Mesendoderm (in vitro differentiated cells): ENCODE measurements at regions not wholly inside any gene's neighbourhood (a gene's known extent, or its start where the extent isn't known, plus 50 kb on each side); places are given as distances from the start of the nearest gene placed in this dataset.

Experiments used
- DNase-seq: peaks from one replicate; pipeline ENCODE4 v3.0.0; 2013
- H2AK5ac ChIP-seq: 2 replicates; pipeline ENCODE4 v1.6.1; 2013; ENCODE audit warnings: low read length, inconsistent platforms
- H2BK120ac ChIP-seq: 2 replicates; pipeline ENCODE4 v1.6.1; 2013; ENCODE audit warnings: low read depth, mild to moderate bottlenecking, low read length, moderate library complexity, mixed read lengths
- H2BK15ac ChIP-seq: replicated peaks from 2 replicates; pipeline ENCODE4 v1.6.1; 2013; ENCODE audit warnings: low read depth, mild to moderate bottlenecking, moderate library complexity
- H2BK5ac ChIP-seq: 2 replicates; pipeline ENCODE4 v1.6.1; 2013; ENCODE audit warnings: low read length, inconsistent platforms
- H3K18ac ChIP-seq: 2 replicates; pipeline ENCODE4 v1.6.1; 2013; ENCODE audit warnings: mild to moderate bottlenecking, low read length, mixed read lengths
- H3K23ac ChIP-seq: one replicate; pipeline ENCODE4 v1.6.1; 2013; ENCODE audit warnings: low read length
- H3K27ac ChIP-seq: 2 replicates; pipeline ENCODE4 v1.5.1; 2013; ENCODE audit warnings: low read depth, mild to moderate bottlenecking, inconsistent platforms, low read length, moderate library complexity
- H3K27me3 ChIP-seq: 2 replicates; pipeline ENCODE4 v1.6.1; 2013; ENCODE audit warnings: low read length, control low read depth, mild to moderate bottlenecking, inconsistent platforms; ENCODE audit not compliant: insufficient read depth, poor library complexity
- H3K36me3 ChIP-seq: 2 replicates; pipeline ENCODE4 v1.6.1; 2013; ENCODE audit warnings: low read length, inconsistent platforms; ENCODE audit not compliant: control insufficient read depth, insufficient read depth
- H3K4ac ChIP-seq: one replicate; pipeline ENCODE4 v1.6.1; 2013; ENCODE audit warnings: low read depth, mild to moderate bottlenecking, low read length, moderate library complexity
- H3K4me1 ChIP-seq: 2 replicates; pipeline ENCODE4 v1.6.1; 2013; ENCODE audit warnings: low read depth, low read length, inconsistent platforms; ENCODE audit not compliant: control insufficient read depth
- H3K4me2 ChIP-seq: 2 replicates; pipeline ENCODE4 v1.6.1; 2013; ENCODE audit warnings: low read length
- H3K4me3 ChIP-seq: 2 replicates; pipeline ENCODE4 v1.5.1; 2013; ENCODE audit warnings: mild to moderate bottlenecking, low read length
- H3K56ac ChIP-seq: one replicate; pipeline ENCODE4 v1.6.1; 2013; ENCODE audit warnings: low read length
- H3K79me1 ChIP-seq: 2 replicates; pipeline ENCODE4 v1.6.1; 2013; ENCODE audit warnings: low read length, inconsistent platforms
- H3K79me2 ChIP-seq: 2 replicates; pipeline ENCODE4 v1.6.1; 2013; ENCODE audit warnings: mild to moderate bottlenecking, low read length; ENCODE audit not compliant: control insufficient read depth, insufficient read depth
- H3K9ac ChIP-seq: 2 replicates; pipeline ENCODE4 v1.6.1; 2013; ENCODE audit warnings: low read length, inconsistent platforms
- H4K5ac ChIP-seq: one replicate; pipeline ENCODE4 v1.6.1; 2013; ENCODE audit warnings: low read length
- H4K8ac ChIP-seq: one replicate; pipeline ENCODE4 v1.6.1; 2013; ENCODE audit warnings: low read depth, mild to moderate bottlenecking, control low read depth, low read length, moderate library complexity
- WGBS: extraction: QIAGEN DNeasy Blood & Tissue Kit; methylation state at CpG from one replicate; pipeline ENCODE4 v1.1.7; 2013; ENCODE audit warnings: low lambda C conversion rate, missing lambda C conversion rate; ENCODE audit not compliant: insufficient coverage; ENCODE audit errors: extremely low coverage; 5-methylcytosine and 5-hydroxymethylcytosine counted together

- Histone ChIP-seq H3K79me1 (no peaks in the 10 kb centered on the region), H3K27me3 (no peaks in the 10 kb centered on the region), H2BK120ac (no peak overlapping the region), H4K5ac (no peak overlapping the region), H2AK5ac (no peak overlapping the region), H4K8ac (no peak overlapping the region), H2BK15ac (no peak overlapping the region), H3K9ac (no peak overlapping the region), H3K4me2 (no peak overlapping the region), H3K4ac (no peak overlapping the region), H3K4me3 (no peak overlapping the region), H3K56ac (no peak overlapping the region), H3K18ac (no peak overlapping the region), H2BK5ac (no peak overlapping the region), H3K27ac (no peak overlapping the region), H3K23ac (no peak overlapping the region), H3K79me2 (no peaks in the 10 kb centered on the region), H3K36me3 (no peaks in the 10 kb centered on the region), H3K4me1 (no peaks in the 10 kb centered on the region)
- DNase-seq = no peak
- WGBS = no CpG with 5 or more reads among the region's 4 CpGs
Measured at GRCh38 chr10:76667408-76668370, 969.9 kb downstream of the KCNMA1 start.

GRCh38 chr10:76666891-76667290, 970.7 kb downstream of the KCNMA1 start:
- H3K4me1 ChIP-seq = no peaks in the 10 kb centered on the region
- H3K4me2 ChIP-seq = no peak overlapping the region
- no peak overlapping the region for H3K23ac ChIP-seq
- no peak overlapping the region for H2AK5ac ChIP-seq
- no peak overlapping the region for H2BK15ac ChIP-seq
- no peak overlapping the region for H3K27ac ChIP-seq
- H2BK120ac ChIP-seq = no peak overlapping the region
- H3K9ac ChIP-seq = no peak overlapping the region
- H3K4me3 ChIP-seq = no peak overlapping the region
- H3K79me2 ChIP-seq = no peaks in the 10 kb centered on the region
- H3K4ac ChIP-seq = no peak overlapping the region
- H3K27me3 ChIP-seq = no peaks in the 10 kb centered on the region
- no peak for DNase-seq
- no peaks in the 10 kb centered on the region for H3K36me3 ChIP-seq
- no peak overlapping the region for H3K56ac ChIP-seq
- H2BK5ac ChIP-seq = no peak overlapping the region
- H4K5ac ChIP-seq = no peak overlapping the region
- no peak overlapping the region for H3K18ac ChIP-seq
- no peak overlapping the region for H4K8ac ChIP-seq
- WGBS = no CpG with 5 or more reads among the region's 1 CpG
- no peaks in the 10 kb centered on the region for H3K79me1 ChIP-seq

GRCh38 chr10:76665029-76665428, 972.6 kb downstream of the KCNMA1 start:
- Histone ChIP-seq H3K27me3 (no peaks in the 10 kb centered on the region), H3K27ac (no peak overlapping the region)
- DNase-seq = no peak

GRCh38 chr10:76657337-76658012, 980.1 kb downstream of the KCNMA1 start:
- Histone ChIP-seq H3K4ac (no peak overlapping the region), H3K4me3 (no peak overlapping the region), H2AK5ac (no peak overlapping the region), H3K18ac (no peak overlapping the region), H3K23ac (no peak overlapping the region), H3K4me2 (no peak overlapping the region), H3K79me1 (no peaks in the 10 kb centered on the region), H4K5ac (no peak overlapping the region), H2BK5ac (no peak overlapping the region), H3K4me1 (no peaks in the 10 kb centered on the region), H3K79me2 (no peaks in the 10 kb centered on the region), H3K27ac (no peak overlapping the region), H2BK15ac (no peak overlapping the region), H3K9ac (no peak overlapping the region), H4K8ac (no peak overlapping the region), H3K36me3 (no peaks in the 10 kb centered on the region), H3K27me3 (no peaks in the 10 kb centered on the region), H2BK120ac (no peak overlapping the region), H3K56ac (no peak overlapping the region)
- DNase-seq = no peak

More at GRCh38 chr10:76665029-76665428, 972.6 kb downstream of the KCNMA1 start:
- Histone ChIP-seq H3K4ac (no peak overlapping the region), H2BK120ac (no peak overlapping the region), H3K56ac (no peak overlapping the region), H3K4me1 (no peaks in the 10 kb centered on the region), H4K8ac (no peak overlapping the region), H4K5ac (no peak overlapping the region), H2AK5ac (no peak overlapping the region), H2BK15ac (no peak overlapping the region), H3K23ac (no peak overlapping the region), H3K9ac (no peak overlapping the region), H3K79me2 (no peaks in the 10 kb centered on the region), H2BK5ac (no peak overlapping the region), H3K4me3 (no peak overlapping the region), H3K4me2 (no peak overlapping the region), H3K18ac (no peak overlapping the region), H3K79me1 (no peaks in the 10 kb centered on the region), H3K36me3 (no peaks in the 10 kb centered on the region)
- no CpG with 5 or more reads among the region's 4 CpGs for WGBS

DNA sequence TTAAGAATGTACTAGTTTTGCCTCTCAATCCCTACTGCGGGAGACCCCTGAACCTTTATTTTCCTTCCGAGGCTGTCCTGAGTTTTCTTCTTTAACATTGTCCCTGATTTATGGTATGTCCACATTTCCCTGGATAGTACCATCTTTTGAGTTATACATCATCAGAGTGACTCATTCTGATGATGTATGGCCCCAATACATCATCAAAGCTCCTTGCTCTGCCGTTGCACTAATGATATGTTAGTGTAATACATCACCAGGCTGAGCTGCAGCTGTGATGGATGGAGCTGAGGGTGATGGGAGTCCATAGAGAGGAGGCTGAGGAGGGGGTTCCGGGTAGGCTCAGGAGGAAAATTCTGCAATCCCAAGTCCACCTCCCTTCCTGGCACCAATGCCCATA, 986.5 kb downstream of the KCNMA1 start:
- no peak overlapping the region for H3K56ac ChIP-seq
- H3K27ac ChIP-seq = no peak overlapping the region
- H2BK120ac ChIP-seq = no peak overlapping the region
- H3K4me3 ChIP-seq = no peak overlapping the region
- no peak overlapping the region for H3K9ac ChIP-seq
- H4K8ac ChIP-seq = no peak overlapping the region
- WGBS = no CpG with 5 or more reads among the region's 4 CpGs
- H3K27me3 ChIP-seq = no peaks in the 10 kb centered on the region
- no peak overlapping the region for H2BK15ac ChIP-seq
- H3K4me1 ChIP-seq = no peaks in the 10 kb centered on the region
- no peak overlapping the region for H3K4me2 ChIP-seq
- H3K4ac ChIP-seq = no peak overlapping the region
- no peak for DNase-seq
- no peak overlapping the region for H3K23ac ChIP-seq
- H4K5ac ChIP-seq = no peak overlapping the region
- no peak overlapping the region for H3K18ac ChIP-seq
- H3K36me3 ChIP-seq = no peaks in the 10 kb centered on the region
- H2BK5ac ChIP-seq = no peak overlapping the region
- H3K79me2 ChIP-seq = no peaks in the 10 kb centered on the region
- H3K79me1 ChIP-seq = no peaks in the 10 kb centered on the region
- no peak overlapping the region for H2AK5ac ChIP-seq
